ENCODE measurements at regions not wholly inside any gene's neighbourhood (a gene's known extent, or its start where the extent isn't known, plus 50 kb on each side); places are given as distances from the start of the nearest gene placed in this dataset.

GRCh38 chr9:25017779-25018178 lies 472.1 kb upstream of the IZUMO3 start:
- TF ChIP-seq CTCF (conservative IDR thresholded peaks at IDR 0.05; ENCODE audit: low read depth, low read length) (no peak), EZH2 (IDR thresholded peaks at IDR 0.05; ENCODE audit: borderline replicate concordance, low read depth, low read length, poor library complexity, severe bottlenecking) (no peak)

Measured in A673 (cell line).